Activated CD8-positive, alpha-beta T cell treated with anti-CD3 and anti-CD28 coated beads, Interleukin-2, amount 10 ng/mL, durations not matched to agents 7 days and 5 days (primary cell): ENCODE measurements at regions not wholly inside any gene's neighbourhood (a gene's known extent, or its start where the extent isn't known, plus 50 kb on each side); places are given as distances from the start of the nearest gene placed in this dataset.

Experiments
- ATAC-seq: fragments of 150-1000 bp; cut with Tn5 transposase; one replicate; pipeline ENCODE4 v1.10.0; 2021; ENCODE audit warnings: moderate library complexity
- CTCF ChIA-PET: fragments of 350-600 bp; sonication (Branson Sonifier 250); formaldehyde crosslinking; loops from one replicate; lab custom pipeline; 2021; ENCODE audit warnings: antibody characterized with exemption; lab: Charles Lee
- POLR2A ChIA-PET: fragments of 350-600 bp; sonication (Branson Sonifier 250); formaldehyde crosslinking; loops from one replicate; lab custom pipeline; 2021; ENCODE audit warnings: antibody characterized with exemption; lab: Charles Lee
- DNase-seq: peaks from one replicate; pipeline ENCODE4 v3.0.0-alpha.2; 2020
- H3K27ac Mint-ChIP-seq: one replicate; pipeline ENCODE4 v1.8.0; 2021; ENCODE audit warnings: mild to moderate bottlenecking, mixed read lengths
- H3K27me3 Mint-ChIP-seq: one replicate; pipeline ENCODE4 v1.8.0; 2021; ENCODE audit warnings: low read depth, mixed read lengths
- H3K36me3 Mint-ChIP-seq: one replicate; pipeline ENCODE4 v1.8.0; 2021; ENCODE audit warnings: low read depth, mixed read lengths
- H3K4me1 Mint-ChIP-seq: one replicate; pipeline ENCODE4 v1.8.0; 2021; ENCODE audit warnings: low read depth, mixed read lengths
- H3K4me3 Mint-ChIP-seq: one replicate; pipeline ENCODE4 v1.8.0; 2021; ENCODE audit warnings: mild to moderate bottlenecking, mixed read lengths
- H3K9me3 Mint-ChIP-seq: one replicate; pipeline ENCODE4 v1.8.0; 2022; ENCODE audit warnings: mixed read lengths; ENCODE audit not compliant: insufficient read depth

DNA sequence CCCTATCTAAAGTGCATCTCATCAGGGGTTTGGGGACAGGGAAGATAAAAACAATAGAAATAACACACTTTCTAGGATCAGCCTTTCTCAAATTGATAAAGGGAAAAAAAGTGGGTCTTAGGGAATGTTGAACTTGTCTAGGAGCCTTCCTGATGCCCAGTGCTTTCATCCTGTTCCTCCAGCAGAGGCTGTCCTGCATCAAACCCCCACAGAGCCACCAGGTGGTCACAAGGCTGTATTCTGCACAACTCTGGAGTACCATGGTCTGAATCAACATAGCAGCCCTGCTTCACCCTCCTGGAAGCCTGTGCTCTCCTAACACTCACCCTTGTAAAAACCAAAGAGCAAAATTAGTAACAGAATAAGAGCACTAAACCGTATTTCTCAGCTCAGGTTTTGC is 118.5 kb upstream of the SLC25A36 start:
- Mint-ChIP-seq H3K4me1 (no peaks in the 10 kb centered on the region), H3K36me3 (no peaks in the 10 kb centered on the region), H3K4me3 (no peak overlapping the region), H3K27me3 (no peaks in the 10 kb centered on the region), H3K27ac (no peak overlapping the region), H3K9me3 (no peaks in the 10 kb centered on the region)
- no peak for ATAC-seq
- CTCF ChIA-PET = no interaction called here
- no peak for DNase-seq
- POLR2A ChIA-PET = no interaction called here

DNA sequence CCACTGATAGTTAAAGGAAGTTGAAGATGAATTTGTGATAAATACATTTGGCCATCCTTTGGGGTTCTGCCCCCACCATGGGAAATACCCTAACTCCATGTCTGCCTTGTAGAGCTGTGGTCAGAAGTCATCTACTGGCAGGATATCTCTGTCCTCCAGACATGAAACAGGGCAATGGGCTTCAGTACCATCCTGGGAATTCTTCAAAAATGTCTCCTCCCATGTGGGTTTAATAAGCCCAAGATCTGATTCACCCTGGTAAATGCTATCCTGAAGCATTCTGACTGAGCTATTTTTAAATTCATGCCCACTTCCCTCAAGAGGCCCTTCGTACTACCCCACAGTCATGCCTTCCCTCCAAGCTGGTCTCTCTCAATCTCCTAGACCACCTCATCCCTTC is 113.7 kb upstream of the SLC25A36 start:
- no peak for DNase-seq
- Mint-ChIP-seq H3K27me3 (no peaks in the 10 kb centered on the region), H3K27ac (no peak overlapping the region), H3K4me1 (peaks cover 7% of the 10 kb centered on the region), H3K4me3 (no peak overlapping the region), H3K9me3 (no peaks in the 10 kb centered on the region), H3K36me3 (no peaks in the 10 kb centered on the region)
- no peak for ATAC-seq
- ChIA-PET CTCF (no interaction called here), POLR2A (no interaction called here)

GRCh38 chr3:140828585-140828984 is 113.1 kb upstream of the SLC25A36 start:
- no peak overlapping the region for H3K27ac Mint-ChIP-seq
- no peaks in the 10 kb centered on the region for H3K9me3 Mint-ChIP-seq
- no peaks in the 10 kb centered on the region for H3K27me3 Mint-ChIP-seq
- no peaks in the 10 kb centered on the region for H3K36me3 Mint-ChIP-seq
- no peak for DNase-seq
- peaks cover 9% of the 10 kb centered on the region for H3K4me1 Mint-ChIP-seq
- no peak for ATAC-seq
- POLR2A ChIA-PET = no interaction called here
- no peak overlapping the region for H3K4me3 Mint-ChIP-seq
- CTCF ChIA-PET = no interaction called here

DNA sequence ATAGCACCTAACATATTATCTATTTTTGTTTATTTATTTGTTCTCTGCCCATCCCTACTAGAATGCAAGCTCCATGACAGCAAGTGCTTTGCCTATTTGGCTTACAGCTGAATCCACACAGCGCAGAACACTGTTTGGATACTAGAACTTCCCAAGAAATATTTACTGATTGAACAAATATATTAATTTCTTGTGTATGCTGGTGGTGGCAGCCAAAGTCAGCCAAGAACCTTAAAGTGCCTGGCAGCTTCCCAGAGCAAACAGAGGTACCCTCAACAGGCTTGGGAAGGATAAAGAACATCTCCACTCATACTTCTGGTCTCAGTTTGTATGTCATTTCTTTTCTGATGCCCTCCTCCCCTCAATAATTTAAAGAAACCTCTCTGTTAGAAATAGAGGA is 111.8 kb upstream of the SLC25A36 start:
- Mint-ChIP-seq H3K27ac (no peak overlapping the region), H3K4me3 (no peak overlapping the region), H3K27me3 (peaks cover 2% of the 10 kb centered on the region), H3K36me3 (no peaks in the 10 kb centered on the region), H3K4me1 (peaks cover 9% of the 10 kb centered on the region), H3K9me3 (no peaks in the 10 kb centered on the region)
- CTCF ChIA-PET = no interaction called here
- POLR2A ChIA-PET = no interaction called here
- DNase-seq (no peak), ATAC-seq (no peak)

- H3K36me3 Mint-ChIP-seq = no peaks in the 10 kb centered on the region
- CTCF ChIA-PET = no interaction called here
- H3K27me3 Mint-ChIP-seq = peaks cover 6% of the 10 kb centered on the region
- H3K4me1 Mint-ChIP-seq = peaks cover 9% of the 10 kb centered on the region
- H3K27ac Mint-ChIP-seq = no peak overlapping the region
- no peak for DNase-seq
- H3K9me3 Mint-ChIP-seq = no peaks in the 10 kb centered on the region
- POLR2A ChIA-PET = no interaction called here
- no peak for ATAC-seq
- H3K4me3 Mint-ChIP-seq = no peak overlapping the region
These were observed 111.2 kb upstream of the SLC25A36 start for GRCh38 chr3:140830391-140830790.

DNA sequence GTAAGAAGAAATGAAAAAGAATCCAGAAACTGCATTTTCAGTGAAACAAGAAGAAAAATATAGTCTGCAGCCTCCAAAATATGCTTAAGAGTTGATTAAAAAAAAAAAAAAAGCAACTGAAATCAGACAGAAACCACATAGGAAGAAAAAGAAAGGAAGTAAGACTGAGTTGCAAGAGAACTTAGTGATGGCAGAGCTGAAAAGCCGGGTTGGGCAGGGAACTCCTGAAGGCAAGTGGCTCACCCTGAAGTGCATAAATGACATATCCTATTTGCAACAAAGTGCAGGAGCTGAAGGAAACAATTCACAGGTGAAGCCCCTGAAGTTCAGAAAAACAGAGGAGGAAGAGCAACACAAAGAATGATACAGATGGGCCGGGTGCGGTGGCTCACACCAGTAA is 108.8 kb upstream of the SLC25A36 start:
- H3K4me3 Mint-ChIP-seq = no peak overlapping the region

GRCh38 chr3:140834266-140835037 is 107.2 kb upstream of the SLC25A36 start:
- Mint-ChIP-seq H3K9me3 (no peaks in the 10 kb centered on the region), H3K27ac (no peak overlapping the region)

More for the DNA sequence above, 108.8 kb upstream of the SLC25A36 start:
- H3K27ac Mint-ChIP-seq = peak overlapping the region; percentile 75
- no peaks in the 10 kb centered on the region for H3K9me3 Mint-ChIP-seq
- peaks cover 7% of the 10 kb centered on the region for H3K27me3 Mint-ChIP-seq
- DNase-seq = no peak
- peak; percentile 51 for ATAC-seq
- CTCF ChIA-PET = interaction anchor here (0.6 kb wide), 1 partner anchor 111 kb away, joined by 3 read pairs; no protein-coding TSS in a partner anchor
- H3K4me1 Mint-ChIP-seq = peaks cover 9% of the 10 kb centered on the region
- POLR2A ChIA-PET = no interaction called here
- H3K36me3 Mint-ChIP-seq = no peaks in the 10 kb centered on the region

DNA sequence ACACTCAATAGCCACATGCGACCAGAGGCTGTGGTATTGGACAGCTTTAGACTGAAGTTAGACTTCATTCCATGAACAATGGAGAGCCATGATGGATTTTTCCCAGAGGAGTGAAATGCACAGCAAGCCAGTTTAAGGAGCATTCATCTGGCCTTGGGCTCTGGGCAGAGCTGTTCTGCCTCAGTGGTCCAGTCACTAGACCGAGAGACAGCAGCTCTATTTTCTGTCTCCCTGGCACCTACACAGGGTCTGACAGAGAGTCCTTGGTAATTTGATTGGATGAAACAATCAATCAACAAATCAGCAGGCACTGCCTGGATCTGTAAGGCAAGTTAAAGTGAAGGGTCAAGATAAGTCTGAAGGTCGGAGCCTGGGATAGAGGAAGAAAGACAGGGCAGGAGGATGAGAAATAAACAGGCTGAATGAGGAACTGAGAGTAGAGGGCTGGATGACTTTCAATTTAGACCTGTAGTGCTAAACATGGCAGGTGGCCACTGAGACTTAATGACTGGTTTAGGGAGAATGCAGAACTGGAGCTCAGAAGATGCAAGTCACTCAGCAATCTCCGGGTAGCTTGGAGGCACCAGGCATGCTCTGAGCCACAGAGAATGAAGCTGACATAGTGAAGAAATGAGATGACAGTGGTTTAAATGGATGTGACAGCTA is 98.5 kb upstream of the SLC25A36 start:
- Mint-ChIP-seq H3K27ac (no peak overlapping the region), H3K27me3 (peaks cover 3% of the 10 kb centered on the region), H3K9me3 (no peaks in the 10 kb centered on the region), H3K4me1 (peaks cover 10% of the 10 kb centered on the region), H3K4me3 (no peak overlapping the region), H3K36me3 (no peaks in the 10 kb centered on the region)
- ChIA-PET CTCF (no interaction called here), POLR2A (no interaction called here)
- DNase-seq = no peak
- ATAC-seq = no peak

More at GRCh38 chr3:140834266-140835037, 107.2 kb upstream of the SLC25A36 start:
- Mint-ChIP-seq H3K27me3 (peaks cover 7% of the 10 kb centered on the region), H3K36me3 (no peaks in the 10 kb centered on the region), H3K4me3 (no peak overlapping the region), H3K4me1 (peaks cover 9% of the 10 kb centered on the region)
- ChIA-PET POLR2A (no interaction called here), CTCF (interaction anchor here (0.7 kb wide), 1 partner anchor 686 kb away, joined by 3 read pairs; no protein-coding TSS in a partner anchor)
- ATAC-seq (no peak), DNase-seq (no peak)

DNA sequence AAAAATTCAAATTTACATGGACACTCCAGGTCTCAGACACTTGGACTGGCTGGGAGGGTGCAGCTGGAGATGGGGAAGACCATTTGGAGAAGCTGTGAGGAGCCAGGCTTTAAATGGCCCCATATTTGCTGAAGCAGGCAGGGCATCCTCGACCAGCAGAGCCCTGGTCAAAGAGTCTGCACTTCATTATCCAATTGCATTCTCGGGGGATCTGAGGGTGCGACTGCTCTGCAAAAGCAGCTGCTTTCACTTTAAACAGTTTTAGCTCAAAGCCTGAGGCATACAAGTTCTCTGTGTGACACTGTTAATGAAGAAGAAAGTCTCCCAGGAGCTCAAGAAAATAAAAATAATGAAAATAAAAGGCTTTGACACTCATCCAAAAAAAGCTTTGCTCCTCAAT is 98.0 kb upstream of the SLC25A36 start:
- peaks cover 3% of the 10 kb centered on the region for H3K27me3 Mint-ChIP-seq
- POLR2A ChIA-PET = no interaction called here
- H3K27ac Mint-ChIP-seq = no peak overlapping the region
- H3K9me3 Mint-ChIP-seq = no peaks in the 10 kb centered on the region
- ATAC-seq (no peak), DNase-seq (no peak)
- no peak overlapping the region for H3K4me3 Mint-ChIP-seq
- peaks cover 10% of the 10 kb centered on the region for H3K4me1 Mint-ChIP-seq
- CTCF ChIA-PET = no interaction called here
- H3K36me3 Mint-ChIP-seq = no peaks in the 10 kb centered on the region

DNA sequence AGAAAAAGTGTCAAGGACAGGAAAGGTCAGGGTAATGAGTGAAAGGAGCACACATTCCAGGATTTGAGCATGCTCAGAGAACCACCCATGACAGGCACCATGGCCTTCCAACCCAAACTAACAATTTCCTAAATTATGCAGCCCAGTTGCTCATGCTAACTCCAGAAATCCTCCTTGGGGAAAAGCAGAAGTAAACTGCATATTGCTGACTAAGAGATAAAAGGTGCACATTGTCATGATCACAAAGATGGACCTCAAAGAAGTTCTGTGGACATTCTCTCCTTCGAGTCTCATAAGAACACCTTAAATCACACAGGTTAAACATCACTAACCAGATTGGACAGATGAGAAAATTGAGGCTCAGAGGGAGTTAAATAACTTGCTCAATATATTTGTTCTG is 97.6 kb upstream of the SLC25A36 start:
- no peak for DNase-seq
- peaks cover 10% of the 10 kb centered on the region for H3K4me1 Mint-ChIP-seq
- no peak overlapping the region for H3K27ac Mint-ChIP-seq
- CTCF ChIA-PET = no interaction called here
- peaks cover 3% of the 10 kb centered on the region for H3K27me3 Mint-ChIP-seq
- H3K4me3 Mint-ChIP-seq = no peak overlapping the region
- POLR2A ChIA-PET = no interaction called here
- ATAC-seq = no peak
- no peaks in the 10 kb centered on the region for H3K36me3 Mint-ChIP-seq
- H3K9me3 Mint-ChIP-seq = no peaks in the 10 kb centered on the region

DNA sequence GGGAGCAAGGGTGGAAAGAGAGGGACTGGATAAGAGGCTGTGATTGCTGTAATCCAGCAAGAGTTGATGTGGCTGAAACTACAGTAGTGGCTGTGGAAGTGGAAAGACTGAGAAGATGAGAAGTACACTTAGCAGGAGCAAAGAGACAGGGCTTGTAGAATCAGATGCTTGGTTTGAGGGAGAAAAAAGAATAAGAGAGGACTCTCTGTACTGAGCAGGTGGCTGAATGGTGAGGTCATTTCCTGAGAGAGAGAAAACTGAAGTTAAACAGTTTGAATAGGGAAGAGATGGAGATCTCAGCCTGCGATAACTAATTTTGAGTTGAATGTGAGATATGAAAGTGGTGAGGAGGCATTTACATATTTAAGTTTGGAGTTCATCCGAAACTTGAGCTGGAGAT is 95.8 kb upstream of the SLC25A36 start:
- H3K4me1 Mint-ChIP-seq = peaks cover 10% of the 10 kb centered on the region

GRCh38 chr3:140848666-140849065 is 93.0 kb upstream of the SLC25A36 start:
- CTCF ChIA-PET = no interaction called here
- ATAC-seq (no peak), DNase-seq (no peak)
- Mint-ChIP-seq H3K4me1 (peaks cover 10% of the 10 kb centered on the region), H3K4me3 (no peak overlapping the region), H3K36me3 (no peaks in the 10 kb centered on the region), H3K27ac (no peak overlapping the region), H3K9me3 (no peaks in the 10 kb centered on the region), H3K27me3 (peaks cover 11% of the 10 kb centered on the region)
- POLR2A ChIA-PET = no interaction called here

More for the DNA sequence above, 95.8 kb upstream of the SLC25A36 start:
- no peaks in the 10 kb centered on the region for H3K9me3 Mint-ChIP-seq
- peaks cover 5% of the 10 kb centered on the region for H3K27me3 Mint-ChIP-seq
- no peak overlapping the region for H3K27ac Mint-ChIP-seq
- DNase-seq = no peak
- H3K4me3 Mint-ChIP-seq = no peak overlapping the region
- ATAC-seq = no peak
- POLR2A ChIA-PET = no interaction called here
- no peaks in the 10 kb centered on the region for H3K36me3 Mint-ChIP-seq
- CTCF ChIA-PET = no interaction called here
